HG03196 (cell line): ENCODE measurements at regions not wholly inside any gene's neighbourhood (a gene's known extent, or its start where the extent isn't known, plus 50 kb on each side); places are given as distances from the start of the nearest gene placed in this dataset.

Source experiments
- ATAC-seq: cut with Tn5 transposase; IDR thresholded peaks from one replicate; pipeline ENCODE4 v1.9.1; 2021; ENCODE audit not compliant: unreplicated experiment

GRCh38 chr1:29896791-29897714 lies 660.7 kb downstream of the PTPRU start:
- no peak for ATAC-seq

- no peak for ATAC-seq
These were observed 660.0 kb downstream of the PTPRU start for GRCh38 chr1:29896300-29896699.

GRCh38 chr1:29895201-29895600 lies 658.9 kb downstream of the PTPRU start:
- ATAC-seq = no peak

- ATAC-seq = no peak
These were observed 658.0 kb downstream of the PTPRU start for GRCh38 chr1:29894311-29894710.

GRCh38 chr1:29893806-29894205 lies 657.5 kb downstream of the PTPRU start:
- no peak for ATAC-seq

GRCh38 chr1:29893046-29893723 lies 656.9 kb downstream of the PTPRU start:
- no peak for ATAC-seq

GRCh38 chr1:29892247-29892646 lies 655.9 kb downstream of the PTPRU start:
- ATAC-seq = no peak

- ATAC-seq = no peak
These were observed 654.1 kb downstream of the PTPRU start for GRCh38 chr1:29890201-29890959.

GRCh38 chr1:29889776-29890175 lies 653.5 kb downstream of the PTPRU start:
- no peak for ATAC-seq

- no peak for ATAC-seq
These were observed 648.4 kb downstream of the PTPRU start for GRCh38 chr1:29884740-29885139.

- ATAC-seq = no peak
These were observed 647.7 kb downstream of the PTPRU start for GRCh38 chr1:29883986-29884385.

GRCh38 chr1:29883411-29883832 lies 647.1 kb downstream of the PTPRU start:
- no peak for ATAC-seq

GRCh38 chr1:29880556-29880955 lies 644.2 kb downstream of the PTPRU start:
- ATAC-seq = no peak

- no peak for ATAC-seq
These were observed 642.9 kb downstream of the PTPRU start for GRCh38 chr1:29879217-29879616.

GRCh38 chr1:29878501-29878900 lies 642.2 kb downstream of the PTPRU start:
- no peak for ATAC-seq

GRCh38 chr1:29876902-29877301 lies 640.6 kb downstream of the PTPRU start:
- ATAC-seq = no peak

GRCh38 chr1:29876441-29876840 lies 640.1 kb downstream of the PTPRU start:
- no peak for ATAC-seq

GRCh38 chr1:29875557-29876028 lies 639.3 kb downstream of the PTPRU start:
- no peak for ATAC-seq

GRCh38 chr1:29870621-29871020 lies 634.3 kb downstream of the PTPRU start:
- no peak for ATAC-seq

- no peak for ATAC-seq
These were observed 633.5 kb downstream of the PTPRU start for GRCh38 chr1:29869802-29870201.

- ATAC-seq = no peak
These were observed 632.6 kb downstream of the PTPRU start for GRCh38 chr1:29868944-29869343.
